Mesenchymal stem cell (in vitro differentiated cells and primary cell): ENCODE measurements at regions not wholly inside any gene's neighbourhood (a gene's known extent, or its start where the extent isn't known, plus 50 kb on each side); places are given as distances from the start of the nearest gene placed in this dataset.

Source experiments
- DNase-seq: peaks from one replicate; pipeline ENCODE4 v3.0.0-alpha.2; 2013
- H2AFZ ChIP-seq: one replicate; pipeline ENCODE4 v1.6.1; 2013; ENCODE audit warnings: low read depth, mild to moderate bottlenecking, control low read depth, inconsistent platforms, low read length, moderate library complexity
- H2AK5ac ChIP-seq: 2 replicates; pipeline ENCODE4 v1.6.1; 2013; ENCODE audit warnings: low read length, moderate library complexity, mild to moderate bottlenecking, inconsistent platforms; ENCODE audit not compliant: severe bottlenecking
- H2BK120ac ChIP-seq: one replicate; pipeline ENCODE4 v1.6.1; 2013; ENCODE audit warnings: low read depth, mild to moderate bottlenecking, inconsistent platforms, low read length, moderate library complexity
- H2BK12ac ChIP-seq, 2 experiments: one replicate each; pipeline ENCODE4 v1.6.1; 2013; ENCODE audit warnings: inconsistent platforms in 2 of 2, low read length in 2 of 2, mild to moderate bottlenecking in 2 of 2, moderate library complexity in 2 of 2, control low read depth in 1 of 2
- H2BK15ac ChIP-seq: one replicate; pipeline ENCODE4 v1.6.1; 2013; ENCODE audit warnings: mild to moderate bottlenecking, low read depth, inconsistent platforms; ENCODE audit not compliant: poor library complexity, severe bottlenecking
- H2BK5ac ChIP-seq: 2 replicates; pipeline ENCODE4 v1.6.1; 2013; ENCODE audit warnings: low read depth, mild to moderate bottlenecking, low read length, control low read depth, inconsistent platforms; ENCODE audit not compliant: poor library complexity, severe bottlenecking
- H3K14ac ChIP-seq, 2 experiments: one replicate each; pipeline ENCODE4 v1.6.1; 2013; ENCODE audit warnings: inconsistent platforms in 2 of 2, low read length in 2 of 2, control low read depth in 1 of 2, mild to moderate bottlenecking in 1 of 2, moderate library complexity in 1 of 2
- H3K18ac ChIP-seq, 2 experiments: one replicate each; pipeline ENCODE4 v1.6.1; 2013; ENCODE audit warnings: inconsistent platforms in 2 of 2, low read length in 2 of 2, control low read depth in 1 of 2, low read depth in 1 of 2, mild to moderate bottlenecking in 1 of 2
- H3K23ac ChIP-seq, 2 experiments: one replicate each; pipeline ENCODE4 v1.6.1; 2013; ENCODE audit warnings: inconsistent platforms in 2 of 2, low read length in 2 of 2, mild to moderate bottlenecking in 2 of 2, moderate library complexity in 2 of 2, control low read depth in 1 of 2
- H3K27ac ChIP-seq: 2 replicates; pipeline ENCODE4 v1.5.1; 2013; ENCODE audit warnings: mild to moderate bottlenecking, moderate library complexity, low read length, control low read depth, inconsistent platforms; ENCODE audit not compliant: poor library complexity, severe bottlenecking
- H3K27me3 ChIP-seq, 2 experiments: 2 replicates each; pipeline versions ENCODE4 v1.6.1 to v1.7.0; 2013; ENCODE audit warnings: low read length in 2 of 2, mild to moderate bottlenecking in 2 of 2, moderate library complexity in 2 of 2, control low read depth in 1 of 2, inconsistent platforms in 1 of 2; ENCODE audit not compliant: control insufficient read depth in 1 of 2, insufficient read depth in 1 of 2
- H3K36me3 ChIP-seq, 2 experiments: 2 replicates each; pipeline versions ENCODE4 v1.6.1 to v1.7.0; 2013; ENCODE audit warnings: low read length in 2 of 2, control low read depth in 1 of 2, inconsistent platforms in 1 of 2, low read depth in 1 of 2, mild to moderate bottlenecking in 1 of 2; ENCODE audit not compliant: insufficient read depth in 2 of 2, control insufficient read depth in 1 of 2
- H3K4ac ChIP-seq, 2 experiments: one replicate each; pipeline ENCODE4 v1.6.1; 2013; ENCODE audit warnings: inconsistent platforms in 2 of 2, low read length in 2 of 2, mild to moderate bottlenecking in 2 of 2, moderate library complexity in 2 of 2, control low read depth in 1 of 2, low read depth in 1 of 2
- H3K4me1 ChIP-seq: 2 replicates; pipeline ENCODE4 v1.6.1; 2013; ENCODE audit warnings: low read depth, low read length, control low read depth; ENCODE audit not compliant: control insufficient read depth, insufficient read depth
- H3K4me2 ChIP-seq: 2 replicates; pipeline ENCODE4 v1.6.1; 2013; ENCODE audit warnings: low read length, mild to moderate bottlenecking, inconsistent platforms; ENCODE audit not compliant: poor library complexity, severe bottlenecking
- H3K4me3 ChIP-seq, 2 experiments: 2 replicates each; pipeline versions ENCODE4 v1.5.1 to v1.7.0; 2013; ENCODE audit warnings: low read length in 2 of 2, mild to moderate bottlenecking in 2 of 2, control low read depth in 1 of 2, low read depth in 1 of 2; ENCODE audit not compliant: insufficient read depth in 1 of 2
- H3K79me1 ChIP-seq: replicated peaks from 2 replicates; pipeline ENCODE4 v1.6.1; 2013; ENCODE audit warnings: mild to moderate bottlenecking, control low read depth, low read length, inconsistent platforms; ENCODE audit not compliant: poor library complexity, severe bottlenecking
- H3K9ac ChIP-seq: 2 replicates; pipeline ENCODE4 v1.7.0; 2013; ENCODE audit warnings: mild to moderate bottlenecking, low read length, moderate library complexity
- H3K9me3 ChIP-seq: 2 replicates; pipeline ENCODE4 v1.7.0; 2013; ENCODE audit warnings: mild to moderate bottlenecking, low read length; ENCODE audit not compliant: control insufficient read depth
- H4K8ac ChIP-seq: one replicate; pipeline ENCODE4 v1.6.1; 2013; ENCODE audit warnings: inconsistent platforms, mild to moderate bottlenecking, low read length, moderate library complexity
- H4K91ac ChIP-seq: one replicate; pipeline ENCODE4 v1.6.1; 2013; ENCODE audit warnings: mild to moderate bottlenecking, low read length, inconsistent platforms
- WGBS: methylation state at CpG from one replicate; pipeline ENCODE4 v1.1.7; 2013; ENCODE audit warnings: mixed read lengths; 5-methylcytosine and 5-hydroxymethylcytosine counted together

GRCh38 chr6:33860006-33860405, 56.2 kb upstream of the MLN start:
- H3K27ac ChIP-seq, result no peak overlapping the region
- no peaks in the 10 kb centered on the region for H3K36me3 ChIP-seq
- H3K9ac ChIP-seq, result no peak overlapping the region
- H3K18ac ChIP-seq, result no peak overlapping the region
- no peak overlapping the region for H3K4me3 ChIP-seq
- no peak for DNase-seq
- no peak overlapping the region for H3K23ac ChIP-seq
- 85% methylated on average over 2 of the region's 6 CpGs for WGBS
- H3K9me3 ChIP-seq, result no peaks in the 10 kb centered on the region
- H2AFZ ChIP-seq, result no peak overlapping the region
- H2AK5ac ChIP-seq, result no peak overlapping the region
- H3K27me3 ChIP-seq, result peaks cover 45% of the 10 kb centered on the region in 2 experiments
- no peak overlapping the region for H3K14ac ChIP-seq
- no peak overlapping the region for H2BK120ac ChIP-seq
- H3K4me2 ChIP-seq, result no peak overlapping the region
- H2BK5ac ChIP-seq, result no peak overlapping the region
- H3K4me1 ChIP-seq, result peaks cover 10% of the 10 kb centered on the region
- H4K91ac ChIP-seq, result no peak overlapping the region
- H4K8ac ChIP-seq, result no peak overlapping the region
- no peak overlapping the region for H2BK15ac ChIP-seq
- no peaks in the 10 kb centered on the region for H3K79me1 ChIP-seq
- H3K4ac ChIP-seq, result no peak overlapping the region
- H2BK12ac ChIP-seq, result no peak overlapping the region

DNA sequence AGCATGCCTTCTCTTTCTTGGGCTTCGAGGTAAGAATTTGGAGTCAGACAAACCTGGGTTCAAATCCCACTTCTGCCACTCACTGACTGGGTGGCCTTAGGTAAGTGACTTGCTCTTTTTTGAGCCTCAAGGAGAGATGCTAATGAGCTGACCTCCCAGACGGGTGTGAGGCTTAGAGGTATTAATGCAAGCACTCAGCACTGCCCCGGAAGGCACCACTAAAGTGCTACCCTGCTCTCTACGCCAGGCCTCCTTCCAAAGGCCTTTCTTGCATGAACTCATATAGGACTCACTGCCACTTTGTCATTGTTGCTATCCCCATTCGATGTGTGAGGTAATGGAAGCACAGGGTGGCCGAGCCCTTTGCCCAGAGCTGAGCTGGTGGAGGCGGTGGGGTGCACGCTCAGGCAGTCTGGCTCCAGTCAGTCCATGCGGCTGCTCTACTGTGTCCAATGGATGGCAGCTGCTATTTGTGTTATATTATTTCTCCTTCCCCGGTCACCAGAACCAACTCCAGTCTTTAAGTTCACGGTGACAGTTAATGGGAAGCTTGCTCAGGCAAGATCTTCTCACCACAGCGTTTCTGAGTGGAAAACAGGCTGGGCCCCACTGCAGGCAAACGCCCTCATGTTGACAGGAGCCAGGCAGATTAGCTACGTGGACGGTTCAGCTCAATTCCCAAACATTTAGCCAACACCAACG, 55.2 kb upstream of the MLN start:
- Histone ChIP-seq H4K8ac (no peak overlapping the region), H3K79me1 (no peaks in the 10 kb centered on the region), H3K27ac (no peak overlapping the region), H2BK5ac (no peak overlapping the region), H3K23ac (no peak overlapping the region), H3K36me3 (no peaks in the 10 kb centered on the region), H3K18ac (no peak overlapping the region), H2BK12ac (no peak overlapping the region), H3K4ac (no peak overlapping the region), H4K91ac (no peak overlapping the region), H3K14ac (no peak overlapping the region), H3K4me3 (no peak overlapping the region), H2BK120ac (no peak overlapping the region), H3K4me2 (no peak overlapping the region), H3K4me1 (peaks cover 17% of the 10 kb centered on the region), H2AK5ac (no peak overlapping the region), H3K9ac (no peak overlapping the region), H3K27me3 (peaks cover 34 to 48% of the 10 kb centered on the region in 2 experiments), H2BK15ac (no peak overlapping the region), H2AFZ (no peak overlapping the region), H3K9me3 (no peaks in the 10 kb centered on the region)
- no peak for DNase-seq
- WGBS, result 82% methylated on average over 15 of the region's 16 CpGs

DNA sequence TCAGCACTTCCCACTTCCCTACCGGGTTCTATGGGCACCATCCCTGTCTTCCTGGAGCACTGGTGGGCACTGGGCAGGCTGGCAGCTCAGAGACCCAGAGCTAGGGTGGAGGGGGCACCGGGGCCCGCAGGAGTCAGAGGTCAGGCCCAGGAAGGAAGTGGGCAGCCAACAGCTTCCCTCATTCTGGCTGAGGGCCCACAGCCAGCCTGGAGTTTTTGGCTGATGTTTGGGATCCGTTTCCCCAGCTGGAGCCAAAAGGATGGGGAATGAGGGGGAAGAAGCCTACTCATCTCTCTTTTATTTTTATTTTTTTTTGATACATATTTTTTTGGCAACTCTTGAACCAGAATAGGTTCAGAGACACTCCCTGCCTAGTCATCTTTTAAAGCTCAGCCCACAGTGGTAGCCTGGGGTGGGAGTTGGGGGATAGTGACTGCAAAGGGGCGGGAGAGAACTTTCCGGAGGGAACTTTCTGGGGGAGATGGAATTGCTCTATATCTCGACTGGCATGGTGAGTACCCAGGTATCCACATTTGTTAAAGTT, 54.2 kb upstream of the MLN start:
- Histone ChIP-seq H3K4me3 (no peak overlapping the region), H3K23ac (no peak overlapping the region), H3K4ac (no peak overlapping the region), H3K36me3 (no peaks in the 10 kb centered on the region), H3K27me3 (peaks cover 40 to 48% of the 10 kb centered on the region in 2 experiments), H2AK5ac (no peak overlapping the region), H3K9ac (no peak overlapping the region), H3K9me3 (no peaks in the 10 kb centered on the region), H4K8ac (no peak overlapping the region), H3K4me2 (no peak overlapping the region), H2BK120ac (no peak overlapping the region), H4K91ac (no peak overlapping the region), H2BK5ac (no peak overlapping the region), H3K14ac (no peak overlapping the region), H3K79me1 (no peaks in the 10 kb centered on the region), H2BK15ac (no peak overlapping the region), H2AFZ (no peak overlapping the region), H3K27ac (no peak overlapping the region), H3K4me1 (peaks cover 18% of the 10 kb centered on the region), H3K18ac (no peak overlapping the region), H2BK12ac (no peak overlapping the region)
- 80% methylated on average over 4 of the region's 7 CpGs for WGBS
- no peak for DNase-seq

GRCh38 chr6:33857093-33857931, 53.5 kb upstream of the MLN start:
- no peak overlapping the region for H2BK120ac ChIP-seq
- H3K9me3 ChIP-seq, result no peaks in the 10 kb centered on the region
- H3K4me3 ChIP-seq, result no peak overlapping the region
- H4K91ac ChIP-seq, result no peak overlapping the region
- H3K9ac ChIP-seq, result no peak overlapping the region
- H2AK5ac ChIP-seq, result no peak overlapping the region
- no peak overlapping the region for H2BK5ac ChIP-seq
- DNase-seq, result no peak
- no peaks in the 10 kb centered on the region for H3K79me1 ChIP-seq
- no peak overlapping the region for H3K27ac ChIP-seq
- no peak overlapping the region for H4K8ac ChIP-seq
- H3K18ac ChIP-seq, result no peak overlapping the region
- H3K36me3 ChIP-seq, result no peaks in the 10 kb centered on the region
- no peak overlapping the region for H3K4me2 ChIP-seq
- H2BK12ac ChIP-seq, result no peak overlapping the region
- no peak overlapping the region for H2AFZ ChIP-seq
- H3K4me1 ChIP-seq, result peaks cover 19% of the 10 kb centered on the region
- H3K14ac ChIP-seq, result no peak overlapping the region
- H3K23ac ChIP-seq, result no peak overlapping the region
- H2BK15ac ChIP-seq, result no peak overlapping the region
- H3K4ac ChIP-seq, result no peak overlapping the region
- 79% methylated on average over 15 of the region's 15 CpGs for WGBS
- peaks cover 41% of the 10 kb centered on the region in 2 experiments for H3K27me3 ChIP-seq
